MCF 10A (cell line): ENCODE measurements at regions not wholly inside any gene's neighbourhood (a gene's known extent, or its start where the extent isn't known, plus 50 kb on each side); places are given as distances from the start of the nearest gene placed in this dataset.
A peak's percentile ranks its signal among the peaks of the same experiment; 100 is the strongest.

Experiments used
- BruUV-seq: library from RNA; stranded (reverse); fragments of 400-500 nt; replicated peaks from 2 replicates; lab custom pipeline; 2021; lab: Mats Ljungman, UMichigan
- CTCF ChIA-PET: fragments of 300-600 bp; sonication (Branson Sonifier 250); formaldehyde crosslinking; extraction: SDS; loops from one replicate; lab custom pipeline; 2021; ENCODE audit warnings: antibody characterized with exemption, inconsistent platforms; lab: Yijun Ruan, JAX
- POLR2A ChIA-PET: fragments of 300-600, 350-650 bp; sonication (Branson Sonifier 250); formaldehyde crosslinking; extraction: SDS; loops from one replicate; lab custom pipeline; 2020; ENCODE audit warnings: antibody characterized with exemption, inconsistent platforms; lab: Yijun Ruan, JAX
- DNase-seq: peaks from one replicate; pipeline ENCODE4 v3.0.0-alpha.2; 2018; ENCODE audit not compliant: unreplicated experiment
- H3K27ac Mint-ChIP-seq: one replicate; pipeline ENCODE4 v1.8.0; 2022; ENCODE audit warnings: mild to moderate bottlenecking, low read depth, mixed read lengths; ENCODE audit not compliant: unreplicated experiment
- H3K27me3 Mint-ChIP-seq: one replicate; pipeline ENCODE4 v1.8.0; 2022; ENCODE audit warnings: mixed read lengths; ENCODE audit not compliant: insufficient read depth, unreplicated experiment
- H3K36me3 Mint-ChIP-seq: one replicate; pipeline ENCODE4 v1.8.0; 2022; ENCODE audit warnings: mild to moderate bottlenecking, moderate library complexity, mixed read lengths; ENCODE audit not compliant: insufficient read depth, unreplicated experiment
- H3K4me1 Mint-ChIP-seq: one replicate; pipeline ENCODE4 v1.8.0; 2022; ENCODE audit warnings: mixed read lengths; ENCODE audit not compliant: insufficient read depth, unreplicated experiment
- H3K4me3 Mint-ChIP-seq: one replicate; pipeline ENCODE4 v1.8.0; 2022; ENCODE audit warnings: mild to moderate bottlenecking, moderate library complexity, mixed read lengths; ENCODE audit not compliant: unreplicated experiment
- H3K9me3 Mint-ChIP-seq: one replicate; pipeline ENCODE4 v1.8.0; 2022; ENCODE audit warnings: mixed read lengths; ENCODE audit not compliant: unreplicated experiment
- intact Hi-C: fragments of 100-400 bp; cut with micrococcal nuclease; formaldehyde crosslinking; loops from 2 replicates; pipeline ENCODE4 v1.14.1; 2022
- TF ChIP-seq, protein P1 (sequence below): fragments of 200-600 bp; IDR thresholded peaks from one replicate; pipeline ENCODE4 v1.8.0; 2022; ENCODE audit warnings: antibody characterized with exemption, mild to moderate bottlenecking; ENCODE audit not compliant: unreplicated experiment

GRCh38 chr16:13808102-13808501, 111.9 kb upstream of the ERCC4 start:
- H3K36me3 Mint-ChIP-seq: no peaks in the 10 kb centered on the region
- H3K27ac Mint-ChIP-seq: no peak overlapping the region
- TF ChIP-seq, protein P1, sequence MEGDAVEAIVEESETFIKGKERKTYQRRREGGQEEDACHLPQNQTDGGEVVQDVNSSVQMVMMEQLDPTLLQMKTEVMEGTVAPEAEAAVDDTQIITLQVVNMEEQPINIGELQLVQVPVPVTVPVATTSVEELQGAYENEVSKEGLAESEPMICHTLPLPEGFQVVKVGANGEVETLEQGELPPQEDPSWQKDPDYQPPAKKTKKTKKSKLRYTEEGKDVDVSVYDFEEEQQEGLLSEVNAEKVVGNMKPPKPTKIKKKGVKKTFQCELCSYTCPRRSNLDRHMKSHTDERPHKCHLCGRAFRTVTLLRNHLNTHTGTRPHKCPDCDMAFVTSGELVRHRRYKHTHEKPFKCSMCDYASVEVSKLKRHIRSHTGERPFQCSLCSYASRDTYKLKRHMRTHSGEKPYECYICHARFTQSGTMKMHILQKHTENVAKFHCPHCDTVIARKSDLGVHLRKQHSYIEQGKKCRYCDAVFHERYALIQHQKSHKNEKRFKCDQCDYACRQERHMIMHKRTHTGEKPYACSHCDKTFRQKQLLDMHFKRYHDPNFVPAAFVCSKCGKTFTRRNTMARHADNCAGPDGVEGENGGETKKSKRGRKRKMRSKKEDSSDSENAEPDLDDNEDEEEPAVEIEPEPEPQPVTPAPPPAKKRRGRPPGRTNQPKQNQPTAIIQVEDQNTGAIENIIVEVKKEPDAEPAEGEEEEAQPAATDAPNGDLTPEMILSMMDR: no peak
- no peaks in the 10 kb centered on the region for H3K4me1 Mint-ChIP-seq
- peaks cover 47% of the 10 kb centered on the region for H3K27me3 Mint-ChIP-seq
- no peak for DNase-seq
- no peak overlapping the region for H3K4me3 Mint-ChIP-seq
- intact Hi-C loops: no loop called here
- ChIA-PET CTCF (no interaction called here), POLR2A (no interaction called here)
- no peaks in the 10 kb centered on the region for H3K9me3 Mint-ChIP-seq
- no TSS peak for BruUV-seq

- no peaks in the 10 kb centered on the region for H3K36me3 Mint-ChIP-seq
- H3K4me3 Mint-ChIP-seq: no peak overlapping the region
- H3K27ac Mint-ChIP-seq: no peak overlapping the region
- no peak for DNase-seq
- BruUV-seq: no TSS peak
- intact Hi-C loops: no loop called here
- H3K27me3 Mint-ChIP-seq: peaks cover 36% of the 10 kb centered on the region
- no peaks in the 10 kb centered on the region for H3K4me1 Mint-ChIP-seq
- H3K9me3 Mint-ChIP-seq: no peaks in the 10 kb centered on the region
- TF ChIP-seq, protein P1: no peak
- ChIA-PET CTCF (no interaction called here), POLR2A (no interaction called here)
These were observed 110.2 kb upstream of the ERCC4 start for GRCh38 chr16:13809765-13810164.

DNA sequence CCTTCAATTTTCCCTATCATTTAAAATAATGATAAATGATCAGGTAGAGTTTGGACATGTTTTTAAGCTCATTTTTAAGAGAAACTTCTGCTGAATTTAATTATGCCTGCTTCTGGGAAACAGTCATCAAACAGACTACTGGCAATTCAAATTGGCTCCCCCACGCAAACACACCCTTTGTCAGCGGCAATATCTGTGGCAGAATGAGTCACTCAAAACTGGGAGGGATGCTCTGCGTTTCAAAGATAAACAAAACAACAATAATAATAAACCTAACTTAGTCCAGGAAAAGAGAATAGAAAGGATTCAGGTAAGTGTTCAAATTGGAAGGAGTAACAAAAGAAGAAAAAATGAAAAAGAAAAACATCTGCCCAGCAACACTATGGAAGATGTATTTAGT, 108.1 kb upstream of the ERCC4 start:
- CTCF ChIA-PET: interaction anchor here (0.7 kb wide), 1 partner anchor 108 kb away, joined by 4 read pairs; the partner anchor contains the start of gene ERCC4
- H3K36me3 Mint-ChIP-seq: no peaks in the 10 kb centered on the region
- H3K9me3 Mint-ChIP-seq: no peaks in the 10 kb centered on the region
- H3K27me3 Mint-ChIP-seq: peaks cover 30% of the 10 kb centered on the region
- peak; percentile 13 for DNase-seq
- POLR2A ChIA-PET: no interaction called here
- no peak overlapping the region for H3K4me3 Mint-ChIP-seq
- H3K4me1 Mint-ChIP-seq: no peaks in the 10 kb centered on the region
- H3K27ac Mint-ChIP-seq: no peak overlapping the region
- intact Hi-C loops: no loop called here
- TF ChIP-seq, protein P1: no peak
- no TSS peak for BruUV-seq

DNA sequence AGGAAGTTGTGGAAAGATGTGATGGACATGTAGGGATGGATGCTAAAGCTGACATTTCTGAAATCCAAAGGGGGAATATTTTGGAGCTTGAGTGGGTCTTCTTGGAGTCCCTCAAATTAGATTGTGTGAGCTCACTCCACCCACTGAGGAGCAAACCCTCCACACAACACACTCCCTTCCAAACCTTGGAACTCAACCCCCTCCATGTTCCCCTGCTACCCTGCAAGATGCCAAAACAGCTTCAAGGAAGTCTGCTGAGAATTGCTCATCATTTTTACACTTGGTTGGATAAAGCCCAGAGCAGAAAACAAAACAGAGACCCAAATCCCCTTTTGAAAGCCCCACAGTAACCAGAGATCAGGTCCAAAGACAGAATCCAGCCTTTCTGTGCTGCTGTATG, 103.3 kb upstream of the ERCC4 start:
- H3K36me3 Mint-ChIP-seq: no peaks in the 10 kb centered on the region
- H3K27me3 Mint-ChIP-seq: peaks cover 15% of the 10 kb centered on the region
- H3K27ac Mint-ChIP-seq: no peak overlapping the region
- intact Hi-C loops: no loop called here
- H3K9me3 Mint-ChIP-seq: no peaks in the 10 kb centered on the region
- BruUV-seq: no TSS peak
- H3K4me3 Mint-ChIP-seq: no peak overlapping the region
- TF ChIP-seq, protein P1: no peak
- ChIA-PET POLR2A (no interaction called here), CTCF (interaction anchor here (0.6 to 0.8 kb wide), 2 partner anchors 38 to 103 kb away, joined by 3 to 5 read pairs; partner anchors contain the start of gene ERCC4)
- H3K4me1 Mint-ChIP-seq: no peaks in the 10 kb centered on the region
- DNase-seq: no peak
